SK-N-DZ (cell line): ENCODE measurements at regions not wholly inside any gene's neighbourhood (a gene's known extent, or its start where the extent isn't known, plus 50 kb on each side); places are given as distances from the start of the nearest gene placed in this dataset.
"Not testable (repeated sequence)": the region's sequence is repeated elsewhere in the genome, so short reads cannot be mapped to it uniquely, and the experiment has no call there.

Source experiments
- DNase-seq: peaks from one replicate; pipeline ENCODE4 v3.0.0-alpha.2; 2015; ENCODE audit warnings: low spot score

GRCh38 chr7:81433692-81434331 is 336.0 kb downstream of the HGF start:
- DNase-seq = no peak

- DNase-seq = no peak
These were observed 336.6 kb downstream of the HGF start for GRCh38 chr7:81433206-81433605.

GRCh38 chr7:81430761-81431160 is 339.1 kb downstream of the HGF start:
- no peak for DNase-seq

- DNase-seq = no peak
These were observed 339.7 kb downstream of the HGF start for GRCh38 chr7:81430150-81430549.

- no peak for DNase-seq
These were observed 342.4 kb downstream of the HGF start for GRCh38 chr7:81427461-81427860.

GRCh38 chr7:81420526-81421226 is 349.2 kb downstream of the HGF start:
- DNase-seq = no peak

GRCh38 chr7:81419731-81420130 is 350.1 kb downstream of the HGF start:
- DNase-seq = no peak

- no peak for DNase-seq
These were observed 353.2 kb downstream of the HGF start for GRCh38 chr7:81416659-81417058.

- DNase-seq = no peak
These were observed 354.7 kb downstream of the HGF start for GRCh38 chr7:81415181-81415580.

- DNase-seq = peak; percentile 9
These were observed 355.4 kb downstream of the HGF start for GRCh38 chr7:81414411-81414810.

- DNase-seq = no peak
These were observed 359.3 kb downstream of the HGF start for GRCh38 chr7:81410471-81411117.

GRCh38 chr7:81408728-81409127 is 361.1 kb downstream of the HGF start:
- no peak for DNase-seq

- DNase-seq = no peak
These were observed 362.8 kb downstream of the HGF start for GRCh38 chr7:81407094-81407493.

GRCh38 chr7:81404669-81405068 is 365.2 kb downstream of the HGF start:
- DNase-seq = no peak

- no peak for DNase-seq
These were observed 367.6 kb downstream of the HGF start for GRCh38 chr7:81402227-81402626.

- DNase-seq = no peak
These were observed 370.4 kb downstream of the HGF start for GRCh38 chr7:81399471-81399870.

GRCh38 chr7:81394029-81394428 is 375.8 kb downstream of the HGF start:
- no peak for DNase-seq

- no peak for DNase-seq
These were observed 376.8 kb downstream of the HGF start for GRCh38 chr7:81393018-81393417.

- no peak for DNase-seq
These were observed 384.5 kb downstream of the HGF start for GRCh38 chr7:81385370-81385769.

- DNase-seq = no peak
These were observed 386.0 kb downstream of the HGF start for GRCh38 chr7:81383846-81384245.

GRCh38 chr7:81374641-81375040 is 395.2 kb downstream of the HGF start:
- DNase-seq = not testable (repeated sequence)

GRCh38 chr7:81370822-81371221 is 399.0 kb downstream of the HGF start:
- no peak for DNase-seq

GRCh38 chr7:81367326-81367931 is 402.4 kb downstream of the HGF start:
- no peak for DNase-seq
